IMR-90 (cell line): ENCODE measurements at regions not wholly inside any gene's neighbourhood (a gene's known extent, or its start where the extent isn't known, plus 50 kb on each side); places are given as distances from the start of the nearest gene placed in this dataset.

Source experiments
- CEBPB ChIP-seq: IDR thresholded peaks from 2 replicates; pipeline ENCODE4 v1.6.1; 2012; ENCODE audit warnings: low read depth, low read length, improper control_type of control experiment
- CTCF ChIP-seq: conservative IDR thresholded peaks from 2 replicates; pipeline ENCODE4 v1.5.1; 2012; ENCODE audit warnings: mild to moderate bottlenecking, low read depth, low read length, improper control_type of control experiment
- MAZ ChIP-seq: IDR thresholded peaks from 2 replicates; pipeline ENCODE4 v1.6.1; 2012; ENCODE audit warnings: low read depth, mild to moderate bottlenecking, low read length, improper control_type of control experiment, moderate library complexity, borderline replicate concordance
- MXI1 ChIP-seq: IDR thresholded peaks from 2 replicates; pipeline ENCODE4 v1.6.1; 2012; ENCODE audit warnings: low read depth, mild to moderate bottlenecking, low read length, moderate library complexity, borderline replicate concordance
- POLR2A ChIP-seq: IDR thresholded peaks from 2 replicates; pipeline ENCODE4 v1.6.1; 2012; ENCODE audit warnings: mild to moderate bottlenecking, low read depth, low read length
- RAD21 ChIP-seq: IDR thresholded peaks from 2 replicates; pipeline ENCODE4 v1.6.1; 2012; ENCODE audit warnings: low read length, improper control_type of control experiment
- USF2 ChIP-seq: fragments of 150-350 bp; IDR thresholded peaks from 2 replicates; pipeline ENCODE4 v1.6.1; 2017; ENCODE audit warnings: mild to moderate bottlenecking, antibody characterized with exemption, low read length, low read depth

GRCh38 chr1:103942029-103942428, 192.3 kb downstream of the AMY1C start:
- TF ChIP-seq CTCF (no peak), CEBPB (no peak), POLR2A (no peak), USF2 (no peak), MAZ (no peak), MXI1 (no peak), RAD21 (no peak)
